ENCODE measurements at regions not wholly inside any gene's neighbourhood (a gene's known extent, or its start where the extent isn't known, plus 50 kb on each side); places are given as distances from the start of the nearest gene placed in this dataset.

- DNase-seq: no peak
- WGBS, 4 donors: 82 to 89% (median 87%) methylated on average over 2 of the region's 2 CpGs
- no peaks in the 10 kb centered on the region for H3K27me3 ChIP-seq
- H3K27ac ChIP-seq: no peak overlapping the region
- TF ChIP-seq CTCF (IDR thresholded peaks at IDR 0.05): no peak
- H3K4me3 ChIP-seq: no peak overlapping the region
- intact Hi-C loops (cut with DNase I): no loop called here
- H3K36me3 ChIP-seq (replicated peaks in 1 of 2): no peaks in the 10 kb centered on the region
- no peaks in the 10 kb centered on the region for H3K4me1 ChIP-seq (replicated peaks in 1 of 2)
- no peaks in the 10 kb centered on the region for H3K9me3 ChIP-seq (replicated peaks in 1 of 3)
These were observed 1892.1 kb upstream of the SEL1L start for GRCh38 chr14:83425706-83426105.

- Histone ChIP-seq H3K9me3 (replicated peaks in 1 of 3) (no peaks in the 10 kb centered on the region), H3K4me1 (replicated peaks in 1 of 2) (no peaks in the 10 kb centered on the region), H3K27me3 (no peaks in the 10 kb centered on the region), H3K4me3 (no peak overlapping the region), H3K27ac (no peak overlapping the region), H3K36me3 (replicated peaks in 1 of 2) (no peaks in the 10 kb centered on the region)
- 61 to 74% (median 68%) methylated on average over 1 of the region's 1 CpG for WGBS, 4 donors
- intact Hi-C loops (cut with DNase I): no loop called here
- no peak for DNase-seq
- no peak for TF ChIP-seq CTCF (IDR thresholded peaks at IDR 0.05)
- TF ChIP-seq POLR2A (IDR thresholded peaks at IDR 0.05): no peak
These were observed 1900.0 kb upstream of the SEL1L start for GRCh38 chr14:83433618-83434017.

- H3K9me3 ChIP-seq (replicated peaks in 1 of 3): no peaks in the 10 kb centered on the region
- H3K4me1 ChIP-seq (replicated peaks in 1 of 2): no peaks in the 10 kb centered on the region
- WGBS, 4 donors: 79 to 85% (median 81%) methylated on average over 2 of the region's 2 CpGs
- DNase-seq: no peak
- no peaks in the 10 kb centered on the region for H3K27me3 ChIP-seq
- no peaks in the 10 kb centered on the region for H3K36me3 ChIP-seq (replicated peaks in 1 of 2)
- intact Hi-C loops (cut with DNase I): no loop called here
- no peak for TF ChIP-seq POLR2A (IDR thresholded peaks at IDR 0.05)
- TF ChIP-seq CTCF (IDR thresholded peaks at IDR 0.05): no peak
- no peak overlapping the region for H3K4me3 ChIP-seq
- H3K27ac ChIP-seq: no peak overlapping the region
These were observed 1908.1 kb upstream of the SEL1L start for GRCh38 chr14:83441801-83442200.

- Histone ChIP-seq H3K4me1 (replicated peaks in 1 of 2) (no peaks in the 10 kb centered on the region), H3K36me3 (replicated peaks in 1 of 2) (no peaks in the 10 kb centered on the region), H3K9me3 (replicated peaks in 1 of 3) (no peaks in the 10 kb centered on the region), H3K27ac (no peak overlapping the region), H3K27me3 (no peaks in the 10 kb centered on the region), H3K4me3 (no peak overlapping the region)
- intact Hi-C loops (cut with DNase I): no loop called here
- TF ChIP-seq POLR2A (IDR thresholded peaks at IDR 0.05) (no peak), CTCF (IDR thresholded peaks at IDR 0.05) (no peak)
- DNase-seq: no peak
- WGBS, 4 donors: 78 to 100% (median 91%) methylated on average over 3 of the region's 3 CpGs
These were observed 1921.9 kb upstream of the SEL1L start for GRCh38 chr14:83455561-83455960.
